Type B pancreatic cell (in vitro differentiated cells): ENCODE measurements at regions not wholly inside any gene's neighbourhood (a gene's known extent, or its start where the extent isn't known, plus 50 kb on each side); places are given as distances from the start of the nearest gene placed in this dataset.

ENCODE experiments used
- DNase-seq: peaks from one replicate; pipeline ENCODE4 v3.0.0; 2021; ENCODE audit warnings: mixed read lengths; ENCODE audit not compliant: unreplicated experiment; ENCODE audit errors: extremely low spot score
- H3K27ac Mint-ChIP-seq: 2 replicates; pipeline ENCODE4 v1.8.0; 2021; ENCODE audit warnings: mild to moderate bottlenecking, mixed read lengths
- H3K27me3 Mint-ChIP-seq: 2 replicates; pipeline ENCODE4 v1.8.0; 2021; ENCODE audit warnings: mixed read lengths
- H3K36me3 Mint-ChIP-seq: 2 replicates; pipeline ENCODE4 v1.8.0; 2021; ENCODE audit warnings: mixed read lengths
- H3K4me1 Mint-ChIP-seq: one replicate; pipeline ENCODE4 v1.8.0; 2021; ENCODE audit warnings: mixed read lengths; ENCODE audit not compliant: unreplicated experiment
- H3K4me3 Mint-ChIP-seq: 2 replicates; pipeline ENCODE4 v1.8.0; 2021; ENCODE audit warnings: mild to moderate bottlenecking, mixed read lengths
- H3K9me3 Mint-ChIP-seq: 2 replicates; pipeline ENCODE4 v1.8.0; 2021; ENCODE audit warnings: mixed read lengths
- TF ChIP-seq, protein P1 (sequence below): fragments of 200-600 bp; sonication (generic); conservative IDR thresholded peaks from 2 replicates; pipeline ENCODE4 v1.5.0; 2021; ENCODE audit warnings: antibody characterized with exemption, mild to moderate bottlenecking

DNA sequence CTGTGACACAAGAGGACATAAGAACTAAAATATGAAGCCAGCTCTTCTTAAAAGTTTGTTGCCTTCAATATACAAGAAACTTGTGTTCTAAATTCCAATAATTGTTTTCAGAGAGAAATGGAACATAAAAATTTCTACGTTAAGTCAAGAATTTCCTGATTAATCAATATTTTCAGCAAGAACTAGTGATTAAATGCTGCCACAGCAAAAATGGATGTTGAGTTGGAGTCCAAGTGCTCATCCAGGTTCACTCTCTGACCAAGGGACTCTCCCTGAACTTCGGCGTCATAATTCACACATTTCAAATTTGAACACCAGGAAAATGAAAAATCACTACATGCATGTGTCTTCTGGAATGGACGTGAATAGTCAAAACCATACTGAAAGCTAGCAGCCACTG is 1263.6 kb upstream of the GOT2 start:
- Mint-ChIP-seq H3K27ac (no peak overlapping the region), H3K9me3 (peaks cover 5% of the 10 kb centered on the region), H3K36me3 (no peaks in the 10 kb centered on the region), H3K27me3 (no peaks in the 10 kb centered on the region), H3K4me3 (no peak overlapping the region), H3K4me1 (no peaks in the 10 kb centered on the region)
- TF ChIP-seq, protein P1, sequence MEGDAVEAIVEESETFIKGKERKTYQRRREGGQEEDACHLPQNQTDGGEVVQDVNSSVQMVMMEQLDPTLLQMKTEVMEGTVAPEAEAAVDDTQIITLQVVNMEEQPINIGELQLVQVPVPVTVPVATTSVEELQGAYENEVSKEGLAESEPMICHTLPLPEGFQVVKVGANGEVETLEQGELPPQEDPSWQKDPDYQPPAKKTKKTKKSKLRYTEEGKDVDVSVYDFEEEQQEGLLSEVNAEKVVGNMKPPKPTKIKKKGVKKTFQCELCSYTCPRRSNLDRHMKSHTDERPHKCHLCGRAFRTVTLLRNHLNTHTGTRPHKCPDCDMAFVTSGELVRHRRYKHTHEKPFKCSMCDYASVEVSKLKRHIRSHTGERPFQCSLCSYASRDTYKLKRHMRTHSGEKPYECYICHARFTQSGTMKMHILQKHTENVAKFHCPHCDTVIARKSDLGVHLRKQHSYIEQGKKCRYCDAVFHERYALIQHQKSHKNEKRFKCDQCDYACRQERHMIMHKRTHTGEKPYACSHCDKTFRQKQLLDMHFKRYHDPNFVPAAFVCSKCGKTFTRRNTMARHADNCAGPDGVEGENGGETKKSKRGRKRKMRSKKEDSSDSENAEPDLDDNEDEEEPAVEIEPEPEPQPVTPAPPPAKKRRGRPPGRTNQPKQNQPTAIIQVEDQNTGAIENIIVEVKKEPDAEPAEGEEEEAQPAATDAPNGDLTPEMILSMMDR, result no peak
- no peak for DNase-seq

DNA sequence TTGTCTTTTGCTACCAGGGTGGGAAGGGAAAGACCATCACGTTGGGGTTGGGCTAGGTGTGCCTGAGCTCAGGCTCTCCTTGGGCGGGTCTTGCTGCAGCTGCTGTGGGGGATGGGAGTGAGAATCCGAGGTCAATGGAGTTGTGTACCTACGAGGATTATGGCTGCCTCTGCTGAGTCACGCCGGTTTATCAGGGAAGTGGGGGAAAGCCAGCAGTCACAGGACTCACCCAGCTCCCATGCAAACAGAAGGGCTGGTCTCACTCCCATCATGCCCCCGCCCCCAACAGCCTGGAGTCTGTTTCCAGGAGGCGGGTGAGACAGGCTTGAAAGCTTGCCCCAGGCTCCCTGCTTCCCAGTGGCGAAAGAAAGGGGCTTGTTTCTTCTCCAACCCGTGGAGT is 1259.0 kb upstream of the GOT2 start:
- H3K4me3 Mint-ChIP-seq, result no peak overlapping the region
- H3K4me1 Mint-ChIP-seq, result no peaks in the 10 kb centered on the region
- H3K27ac Mint-ChIP-seq, result no peak overlapping the region
- no peaks in the 10 kb centered on the region for H3K27me3 Mint-ChIP-seq
- no peaks in the 10 kb centered on the region for H3K36me3 Mint-ChIP-seq
- peaks cover 11% of the 10 kb centered on the region for H3K9me3 Mint-ChIP-seq
- TF ChIP-seq, protein P1, result no peak
- DNase-seq, result no peak

DNA sequence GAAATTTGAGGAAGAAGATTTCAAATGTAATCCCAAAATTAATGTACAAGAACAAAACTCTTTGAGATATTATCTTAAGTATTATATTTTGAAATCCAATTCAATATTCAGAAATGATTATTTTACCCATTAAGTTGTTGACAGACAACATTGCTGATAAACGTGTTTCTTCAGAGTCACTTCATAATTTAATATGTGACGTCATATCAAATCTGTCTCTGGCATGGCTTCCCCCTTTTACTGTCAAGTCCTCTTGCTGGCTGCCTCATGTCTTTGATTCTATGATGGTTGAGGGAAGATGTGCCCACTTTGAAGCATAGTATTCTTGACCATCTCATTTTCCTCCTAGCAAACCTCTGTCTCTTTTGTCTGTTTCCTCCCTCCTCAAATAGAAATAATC is 1257.1 kb upstream of the GOT2 start:
- Mint-ChIP-seq H3K27ac (no peak overlapping the region), H3K4me1 (no peaks in the 10 kb centered on the region), H3K9me3 (peaks cover 11% of the 10 kb centered on the region), H3K4me3 (no peak overlapping the region), H3K27me3 (no peaks in the 10 kb centered on the region), H3K36me3 (no peaks in the 10 kb centered on the region)
- DNase-seq, result no peak
- TF ChIP-seq, protein P1, result no peak

DNA sequence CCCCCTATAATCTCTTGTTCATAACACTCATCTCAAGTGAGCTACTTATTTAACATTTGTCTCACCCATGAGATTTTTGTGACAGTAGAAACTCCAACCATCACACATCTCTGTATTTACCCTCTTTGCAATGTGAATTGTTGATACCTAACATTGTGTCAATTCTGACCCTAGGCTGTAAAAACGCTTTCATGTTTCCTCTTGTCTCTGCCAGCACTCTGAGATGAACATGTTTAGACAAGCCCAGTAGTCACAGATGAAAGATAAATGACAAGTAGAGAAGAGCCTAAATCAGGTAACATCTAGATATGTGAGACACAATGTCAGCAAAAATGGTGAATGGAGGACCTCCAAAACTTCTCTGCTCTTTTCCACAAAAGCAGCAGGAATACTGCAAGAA is 1254.5 kb upstream of the GOT2 start:
- TF ChIP-seq, protein P1, result no peak
- H3K27ac Mint-ChIP-seq, result peak overlapping the region; percentile 59
- H3K36me3 Mint-ChIP-seq, result no peaks in the 10 kb centered on the region
- H3K4me3 Mint-ChIP-seq, result no peak overlapping the region
- peaks cover 16% of the 10 kb centered on the region for H3K9me3 Mint-ChIP-seq
- no peaks in the 10 kb centered on the region for H3K4me1 Mint-ChIP-seq
- H3K27me3 Mint-ChIP-seq, result no peaks in the 10 kb centered on the region
- DNase-seq, result no peak

DNA sequence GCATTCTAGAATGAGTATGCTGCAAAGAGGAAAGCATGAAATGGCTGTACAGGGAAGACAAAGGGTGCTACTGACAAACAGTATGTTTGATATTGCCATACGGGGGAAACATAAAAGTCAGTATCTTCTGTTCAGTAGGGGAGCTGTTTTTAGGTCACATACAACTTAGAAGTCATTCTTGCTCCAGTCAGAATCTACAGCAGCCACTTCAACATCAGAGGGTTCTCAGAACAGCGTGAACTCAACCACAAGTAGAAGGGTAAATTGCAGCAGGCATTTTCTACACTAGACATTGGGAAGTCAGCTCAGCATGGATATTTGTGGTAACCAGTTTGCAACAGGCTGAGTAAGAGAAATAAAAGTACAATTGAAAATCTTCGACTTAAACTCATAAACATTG is 1241.8 kb upstream of the GOT2 start:
- TF ChIP-seq, protein P1, result no peak
- H3K27me3 Mint-ChIP-seq, result no peaks in the 10 kb centered on the region
- no peaks in the 10 kb centered on the region for H3K4me1 Mint-ChIP-seq
- H3K9me3 Mint-ChIP-seq, result no peaks in the 10 kb centered on the region
- no peak overlapping the region for H3K27ac Mint-ChIP-seq
- no peak overlapping the region for H3K4me3 Mint-ChIP-seq
- no peak for DNase-seq
- no peaks in the 10 kb centered on the region for H3K36me3 Mint-ChIP-seq

DNA sequence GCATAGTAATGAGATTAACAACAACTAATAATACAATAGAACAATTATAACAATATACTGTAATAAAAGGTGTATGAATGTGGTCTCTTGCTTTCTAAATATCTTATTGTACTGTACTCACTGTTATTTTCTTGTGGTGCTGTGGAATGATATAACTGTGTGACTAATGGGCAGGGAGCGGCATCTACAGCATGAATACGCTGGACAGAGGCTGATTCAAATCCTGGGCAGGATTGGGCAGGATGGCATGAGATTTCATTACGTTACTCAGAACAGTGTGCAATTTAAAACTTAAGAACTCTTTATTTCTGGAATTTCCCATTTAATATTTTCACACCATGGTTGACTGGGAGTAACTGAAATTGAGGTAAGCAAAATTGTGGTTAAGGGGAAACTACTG is 1239.8 kb upstream of the GOT2 start:
- Mint-ChIP-seq H3K4me1 (no peaks in the 10 kb centered on the region), H3K36me3 (no peaks in the 10 kb centered on the region), H3K27ac (no peak overlapping the region), H3K4me3 (no peak overlapping the region), H3K9me3 (no peaks in the 10 kb centered on the region), H3K27me3 (no peaks in the 10 kb centered on the region)
- TF ChIP-seq, protein P1, result no peak
- DNase-seq, result no peak
